K562 (cell line): ENCODE measurements at regions not wholly inside any gene's neighbourhood (a gene's known extent, or its start where the extent isn't known, plus 50 kb on each side); places are given as distances from the start of the nearest gene placed in this dataset.

ENCODE experiments used
- CHD4 ChIP-seq: fragments of 200-600 bp; sonication (generic); IDR thresholded peaks from 3 replicates; pipeline ENCODE4 v1.6.1; 2012; ENCODE audit warnings: low read depth, mild to moderate bottlenecking, mixed read lengths, low read length, inconsistent platforms; ENCODE audit not compliant: insufficient read depth, insufficient replicate concordance, poor library complexity, severe bottlenecking
- JUN ChIP-seq, 2 experiments: sonication (generic) in 1 of 2; formaldehyde crosslinking in 1 of 2; IDR thresholded peaks; 2 replicates each; pipeline versions ENCODE4 v1.6.1 to v1.8.0; 2012 to 2022; ENCODE audit warnings: borderline replicate concordance in 2 of 2, mild to moderate bottlenecking in 2 of 2, improper control_type of control experiment in 1 of 2, low read depth in 1 of 2, low read length in 1 of 2, missing genetic modification reagents in 1 of 2
- SMAD4 ChIP-seq: fragments of 250-450 bp; sonication (Bioruptor Pico); conservative IDR thresholded peaks from 2 replicates; pipeline ENCODE4 v1.8.0; 2021; ENCODE audit warnings: inconsistent platforms, mild to moderate bottlenecking, moderate library complexity
- TCF7L2 ChIP-seq: fragments of 150-350 bp; IDR thresholded peaks from 2 replicates; pipeline ENCODE4 v1.6.1; 2016; ENCODE audit warnings: low read depth, mild to moderate bottlenecking, low read length, moderate library complexity
- TF ChIP-seq, protein P1 (sequence below), 2 experiments: fragments of 450-650 bp; formaldehyde crosslinking in 1 of 2; IDR thresholded peaks; 2 replicates each; pipeline versions ENCODE4 v1.4.0 to v1.6.1; 2014 to 2020; ENCODE audit warnings: mild to moderate bottlenecking in 2 of 2, borderline replicate concordance in 1 of 2, low read depth in 1 of 2
- TF ChIP-seq, protein P2 (sequence below): fragments of 450-650 bp; IDR thresholded peaks from 2 replicates; pipeline ENCODE4 v1.6.1; 2016
- TF ChIP-seq, protein P3 (sequence below), 3 experiments: fragments of 200-800 bp in 1 of 3; fragments of 250-450 bp in 1 of 3; fragments of 450-650 bp in 1 of 3; sonication (Bioruptor Pico) in 1 of 3; sonication (Bioruptor generic) in 1 of 3; formaldehyde crosslinking in 1 of 3; IDR thresholded peaks; 2 replicates each; pipeline versions ENCODE4 v1.6.1 to v1.8.0; 2016 to 2022; ENCODE audit warnings: mild to moderate bottlenecking in 2 of 3, missing genetic modification characterization in 2 of 3, missing compliant biosample characterization in 1 of 3, moderate library complexity in 1 of 3
- TF ChIP-seq, protein P4 (sequence below): fragments of 450-650 bp; formaldehyde crosslinking; IDR thresholded peaks from 2 replicates; pipeline ENCODE4 v1.4.0; 2020; ENCODE audit warnings: mild to moderate bottlenecking, moderate library complexity

DNA sequence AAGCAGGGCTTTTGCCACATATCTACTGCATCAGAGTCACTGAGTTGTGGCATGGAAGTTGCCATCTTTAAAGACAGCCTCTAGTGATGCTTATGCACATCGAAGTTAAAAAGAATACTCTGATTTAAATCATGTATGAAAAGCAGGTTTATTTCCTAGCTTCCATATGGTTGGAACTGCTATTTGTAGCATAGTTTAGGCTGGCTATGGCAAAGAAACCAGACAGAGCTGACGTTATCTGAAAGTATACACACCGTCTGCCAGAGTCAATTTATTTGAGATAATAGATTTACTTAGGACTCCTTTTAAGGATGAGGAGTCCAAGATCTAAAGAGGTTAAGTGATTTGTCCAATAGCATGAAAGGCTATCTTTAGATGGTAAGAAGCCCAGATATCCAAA is 536.9 kb upstream of the ADGRL4 start:
- TF ChIP-seq, protein P1, sequence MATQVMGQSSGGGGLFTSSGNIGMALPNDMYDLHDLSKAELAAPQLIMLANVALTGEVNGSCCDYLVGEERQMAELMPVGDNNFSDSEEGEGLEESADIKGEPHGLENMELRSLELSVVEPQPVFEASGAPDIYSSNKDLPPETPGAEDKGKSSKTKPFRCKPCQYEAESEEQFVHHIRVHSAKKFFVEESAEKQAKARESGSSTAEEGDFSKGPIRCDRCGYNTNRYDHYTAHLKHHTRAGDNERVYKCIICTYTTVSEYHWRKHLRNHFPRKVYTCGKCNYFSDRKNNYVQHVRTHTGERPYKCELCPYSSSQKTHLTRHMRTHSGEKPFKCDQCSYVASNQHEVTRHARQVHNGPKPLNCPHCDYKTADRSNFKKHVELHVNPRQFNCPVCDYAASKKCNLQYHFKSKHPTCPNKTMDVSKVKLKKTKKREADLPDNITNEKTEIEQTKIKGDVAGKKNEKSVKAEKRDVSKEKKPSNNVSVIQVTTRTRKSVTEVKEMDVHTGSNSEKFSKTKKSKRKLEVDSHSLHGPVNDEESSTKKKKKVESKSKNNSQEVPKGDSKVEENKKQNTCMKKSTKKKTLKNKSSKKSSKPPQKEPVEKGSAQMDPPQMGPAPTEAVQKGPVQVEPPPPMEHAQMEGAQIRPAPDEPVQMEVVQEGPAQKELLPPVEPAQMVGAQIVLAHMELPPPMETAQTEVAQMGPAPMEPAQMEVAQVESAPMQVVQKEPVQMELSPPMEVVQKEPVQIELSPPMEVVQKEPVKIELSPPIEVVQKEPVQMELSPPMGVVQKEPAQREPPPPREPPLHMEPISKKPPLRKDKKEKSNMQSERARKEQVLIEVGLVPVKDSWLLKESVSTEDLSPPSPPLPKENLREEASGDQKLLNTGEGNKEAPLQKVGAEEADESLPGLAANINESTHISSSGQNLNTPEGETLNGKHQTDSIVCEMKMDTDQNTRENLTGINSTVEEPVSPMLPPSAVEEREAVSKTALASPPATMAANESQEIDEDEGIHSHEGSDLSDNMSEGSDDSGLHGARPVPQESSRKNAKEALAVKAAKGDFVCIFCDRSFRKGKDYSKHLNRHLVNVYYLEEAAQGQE (IDR thresholded peaks at IDR 0.05; ENCODE audit: borderline replicate concordance), result no peak
- TF ChIP-seq, protein P1 (CRISPR knock-in tag; IDR thresholded peaks at IDR 0.05; ENCODE audit: low read depth), result no peak
- TF ChIP-seq, protein P2, sequence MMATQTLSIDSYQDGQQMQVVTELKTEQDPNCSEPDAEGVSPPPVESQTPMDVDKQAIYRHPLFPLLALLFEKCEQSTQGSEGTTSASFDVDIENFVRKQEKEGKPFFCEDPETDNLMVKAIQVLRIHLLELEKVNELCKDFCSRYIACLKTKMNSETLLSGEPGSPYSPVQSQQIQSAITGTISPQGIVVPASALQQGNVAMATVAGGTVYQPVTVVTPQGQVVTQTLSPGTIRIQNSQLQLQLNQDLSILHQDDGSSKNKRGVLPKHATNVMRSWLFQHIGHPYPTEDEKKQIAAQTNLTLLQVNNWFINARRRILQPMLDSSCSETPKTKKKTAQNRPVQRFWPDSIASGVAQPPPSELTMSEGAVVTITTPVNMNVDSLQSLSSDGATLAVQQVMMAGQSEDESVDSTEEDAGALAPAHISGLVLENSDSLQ, result no peak
- no peak for TF ChIP-seq CHD4
- no peak for TF ChIP-seq SMAD4 (CRISPR knock-in tag)
- TF ChIP-seq, protein P3, sequence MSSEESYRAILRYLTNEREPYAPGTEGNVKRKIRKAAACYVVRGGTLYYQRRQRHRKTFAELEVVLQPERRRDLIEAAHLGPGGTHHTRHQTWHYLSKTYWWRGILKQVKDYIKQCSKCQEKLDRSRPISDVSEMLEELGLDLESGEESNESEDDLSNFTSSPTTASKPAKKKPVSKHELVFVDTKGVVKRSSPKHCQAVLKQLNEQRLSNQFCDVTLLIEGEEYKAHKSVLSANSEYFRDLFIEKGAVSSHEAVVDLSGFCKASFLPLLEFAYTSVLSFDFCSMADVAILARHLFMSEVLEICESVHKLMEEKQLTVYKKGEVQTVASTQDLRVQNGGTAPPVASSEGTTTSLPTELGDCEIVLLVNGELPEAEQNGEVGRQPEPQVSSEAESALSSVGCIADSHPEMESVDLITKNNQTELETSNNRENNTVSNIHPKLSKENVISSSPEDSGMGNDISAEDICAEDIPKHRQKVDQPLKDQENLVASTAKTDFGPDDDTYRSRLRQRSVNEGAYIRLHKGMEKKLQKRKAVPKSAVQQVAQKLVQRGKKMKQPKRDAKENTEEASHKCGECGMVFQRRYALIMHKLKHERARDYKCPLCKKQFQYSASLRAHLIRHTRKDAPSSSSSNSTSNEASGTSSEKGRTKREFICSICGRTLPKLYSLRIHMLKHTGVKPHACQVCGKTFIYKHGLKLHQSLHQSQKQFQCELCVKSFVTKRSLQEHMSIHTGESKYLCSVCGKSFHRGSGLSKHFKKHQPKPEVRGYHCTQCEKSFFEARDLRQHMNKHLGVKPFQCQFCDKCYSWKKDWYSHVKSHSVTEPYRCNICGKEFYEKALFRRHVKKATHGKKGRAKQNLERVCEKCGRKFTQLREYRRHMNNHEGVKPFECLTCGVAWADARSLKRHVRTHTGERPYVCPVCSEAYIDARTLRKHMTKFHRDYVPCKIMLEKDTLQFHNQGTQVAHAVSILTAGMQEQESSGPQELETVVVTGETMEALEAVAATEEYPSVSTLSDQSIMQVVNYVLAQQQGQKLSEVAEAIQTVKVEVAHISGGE (CRISPR knock-in tag; IDR thresholded peaks at IDR 0.05), result no peak
- TF ChIP-seq JUN (IDR thresholded peaks at IDR 0.05; ENCODE audit: borderline replicate concordance, low read depth, low read length), result no peak
- TF ChIP-seq JUN (CRISPR knock-in tag; IDR thresholded peaks at IDR 0.05; ENCODE audit: borderline replicate concordance), result no peak
- TF ChIP-seq, protein P4, sequence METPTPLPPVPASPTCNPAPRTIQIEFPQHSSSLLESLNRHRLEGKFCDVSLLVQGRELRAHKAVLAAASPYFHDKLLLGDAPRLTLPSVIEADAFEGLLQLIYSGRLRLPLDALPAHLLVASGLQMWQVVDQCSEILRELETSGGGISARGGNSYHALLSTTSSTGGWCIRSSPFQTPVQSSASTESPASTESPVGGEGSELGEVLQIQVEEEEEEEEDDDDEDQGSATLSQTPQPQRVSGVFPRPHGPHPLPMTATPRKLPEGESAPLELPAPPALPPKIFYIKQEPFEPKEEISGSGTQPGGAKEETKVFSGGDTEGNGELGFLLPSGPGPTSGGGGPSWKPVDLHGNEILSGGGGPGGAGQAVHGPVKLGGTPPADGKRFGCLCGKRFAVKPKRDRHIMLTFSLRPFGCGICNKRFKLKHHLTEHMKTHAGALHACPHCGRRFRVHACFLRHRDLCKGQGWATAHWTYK (CRISPR knock-in tag), result no peak
- no peak for TF ChIP-seq TCF7L2
